IMR-90 (cell line): ENCODE measurements at regions not wholly inside any gene's neighbourhood (a gene's known extent, or its start where the extent isn't known, plus 50 kb on each side); places are given as distances from the start of the nearest gene placed in this dataset.

ENCODE experiments used
- ATAC-seq: fragments of 200-7000 bp; cut with Tn5 transposase; 2 replicates; pipeline ENCODE4 v1.9.1; 2020; ENCODE audit warnings: low read depth, mild to moderate bottlenecking, moderate library complexity
- BruUV-seq: library from RNA; stranded (reverse); fragments of 400-500 nt; replicated peaks from 2 replicates; lab custom pipeline; 2021; lab: Mats Ljungman, UMichigan
- CTCF ChIA-PET: fragments of 300-600 bp; formaldehyde crosslinking; extraction: SDS; loops from one replicate; lab custom pipeline; 2021; ENCODE audit warnings: antibody characterized with exemption; lab: Yijun Ruan, JAX
- POLR2A ChIA-PET: fragments of 300-600 bp; sonication (Branson Sonifier 250); formaldehyde crosslinking; loops from one replicate; lab custom pipeline; 2022; ENCODE audit warnings: antibody characterized with exemption; ENCODE audit not compliant: unreplicated experiment; lab: Charles Lee
- DNase-seq: peaks from one replicate; pipeline ENCODE4 v3.0.0; 2013
- H2AFZ ChIP-seq: replicated peaks from 2 replicates; pipeline ENCODE3; 2013; ENCODE audit warnings: low read length, mild to moderate bottlenecking; ENCODE audit not compliant: poor library complexity
- H2AK5ac ChIP-seq: 2 replicates; pipeline ENCODE4 v1.6.1; 2013; ENCODE audit warnings: low read depth, low read length, inconsistent platforms
- H2AK9ac ChIP-seq: replicated peaks from 2 replicates; pipeline ENCODE3; 2013; ENCODE audit warnings: mild to moderate bottlenecking, low read depth, low read length, moderate library complexity; ENCODE audit not compliant: poor library complexity
- H2BK120ac ChIP-seq: 2 replicates; pipeline ENCODE4 v1.6.1; 2013; ENCODE audit warnings: low read depth, low read length, inconsistent platforms
- H2BK15ac ChIP-seq: 3 replicates; pipeline ENCODE4 v1.6.1; 2013; ENCODE audit warnings: low read depth, low read length, inconsistent platforms
- H2BK20ac ChIP-seq: 2 replicates; pipeline ENCODE4 v1.6.1; 2013; ENCODE audit warnings: low read depth, mild to moderate bottlenecking, inconsistent platforms, low read length, moderate library complexity
- H2BK5ac ChIP-seq: 2 replicates; pipeline ENCODE4 v1.6.1; 2013; ENCODE audit warnings: mild to moderate bottlenecking, low read depth, low read length, inconsistent platforms; ENCODE audit not compliant: poor library complexity, severe bottlenecking
- H3K14ac ChIP-seq: replicated peaks from 2 replicates; pipeline ENCODE4 v1.6.1; 2013; ENCODE audit warnings: low read depth, low read length, inconsistent platforms
- H3K18ac ChIP-seq: 2 replicates; pipeline ENCODE4 v1.6.1; 2013; ENCODE audit warnings: low read depth, low read length, control low read depth
- H3K23ac ChIP-seq: 2 replicates; pipeline ENCODE4 v1.6.1; 2013; ENCODE audit warnings: low read depth, low read length, inconsistent platforms
- H3K27ac ChIP-seq: 2 replicates; pipeline ENCODE4 v1.5.1; 2013; ENCODE audit warnings: mild to moderate bottlenecking, control low read depth, low read length; ENCODE audit not compliant: insufficient read depth
- H3K27me3 ChIP-seq: 2 replicates; pipeline ENCODE4 v1.6.1; 2013; ENCODE audit warnings: low read length; ENCODE audit not compliant: control insufficient read depth, insufficient read depth
- H3K36me3 ChIP-seq: 2 replicates; pipeline ENCODE4 v1.6.1; 2013; ENCODE audit warnings: low read length, mixed read lengths; ENCODE audit not compliant: control insufficient read depth, insufficient read depth
- H3K4ac ChIP-seq: 2 replicates; pipeline ENCODE4 v1.6.1; 2013; ENCODE audit warnings: low read depth, low read length, inconsistent platforms
- H3K4me1 ChIP-seq: 2 replicates; pipeline ENCODE4 v1.6.1; 2013; ENCODE audit warnings: low read length, mixed read lengths; ENCODE audit not compliant: control insufficient read depth, insufficient read depth
- H3K4me2 ChIP-seq: 2 replicates; pipeline ENCODE4 v1.6.1; 2013; ENCODE audit warnings: low read depth, mild to moderate bottlenecking, control low read depth, low read length, moderate library complexity
- H3K4me3 ChIP-seq: 2 replicates; pipeline ENCODE4 v1.5.1; 2013; ENCODE audit warnings: low read depth, mild to moderate bottlenecking, control low read depth, low read length, moderate library complexity; ENCODE audit not compliant: insufficient read depth
- H3K56ac ChIP-seq: 2 replicates; pipeline ENCODE4 v1.6.1; 2013; ENCODE audit warnings: low read length, inconsistent platforms; ENCODE audit not compliant: insufficient read depth; ENCODE audit errors: extremely low read depth
- H3K79me1 ChIP-seq, 2 experiments: 2 replicates each; pipeline ENCODE4 v1.6.1; 2013; ENCODE audit warnings: low read length in 2 of 2, inconsistent platforms in 1 of 2, low read depth in 1 of 2
- H3K9ac ChIP-seq: 2 replicates; pipeline ENCODE4 v1.6.1; 2013; ENCODE audit warnings: low read depth, low read length, control low read depth
- H3K9me1 ChIP-seq: 2 replicates; pipeline ENCODE4 v1.6.1; 2013; ENCODE audit warnings: low read length, inconsistent platforms; ENCODE audit not compliant: insufficient read depth
- H3K9me3 ChIP-seq: 2 replicates; pipeline ENCODE4 v1.6.1; 2013; ENCODE audit warnings: low read length; ENCODE audit not compliant: control insufficient read depth, insufficient read depth
- H4K20me1 ChIP-seq: 2 replicates; pipeline ENCODE4 v1.6.1; 2013; ENCODE audit warnings: low read length, inconsistent platforms; ENCODE audit not compliant: insufficient read depth
- H4K5ac ChIP-seq: 2 replicates; pipeline ENCODE4 v1.6.1; 2013; ENCODE audit warnings: mild to moderate bottlenecking, low read depth, low read length, control low read depth
- H4K8ac ChIP-seq, 2 experiments: 2 replicates each; pipeline ENCODE4 v1.6.1; 2013; ENCODE audit warnings: low read depth in 2 of 2, low read length in 2 of 2, control low read depth in 1 of 2, inconsistent platforms in 1 of 2
- H4K91ac ChIP-seq: 2 replicates; pipeline ENCODE4 v1.6.1; 2013; ENCODE audit warnings: low read depth, low read length, inconsistent platforms; ENCODE audit not compliant: insufficient read depth
- CEBPB ChIP-seq: IDR thresholded peaks from 2 replicates; pipeline ENCODE4 v1.6.1; 2012; ENCODE audit warnings: low read depth, low read length, improper control_type of control experiment
- CHD1 ChIP-seq: IDR thresholded peaks from 2 replicates; pipeline ENCODE4 v1.6.1; 2012; ENCODE audit warnings: low read depth, low read length, improper control_type of control experiment
- CTCF ChIP-seq: conservative IDR thresholded peaks from 2 replicates; pipeline ENCODE4 v1.5.1; 2012; ENCODE audit warnings: mild to moderate bottlenecking, low read depth, low read length, improper control_type of control experiment
- FOS ChIP-seq: fragments of 150-350 bp; IDR thresholded peaks from 2 replicates; pipeline ENCODE4 v1.6.1; 2016; ENCODE audit warnings: low read depth, low read length
- MAFK ChIP-seq: IDR thresholded peaks from 2 replicates; pipeline ENCODE4 v1.6.1; 2012; ENCODE audit warnings: low read depth, low read length, improper control_type of control experiment
- MXI1 ChIP-seq: IDR thresholded peaks from 2 replicates; pipeline ENCODE4 v1.6.1; 2012; ENCODE audit warnings: low read depth, mild to moderate bottlenecking, low read length, moderate library complexity, borderline replicate concordance
- POLR2A ChIP-seq: IDR thresholded peaks from 2 replicates; pipeline ENCODE4 v1.6.1; 2012; ENCODE audit warnings: mild to moderate bottlenecking, low read depth, low read length
- RAD21 ChIP-seq: IDR thresholded peaks from 2 replicates; pipeline ENCODE4 v1.6.1; 2012; ENCODE audit warnings: low read length, improper control_type of control experiment
- RCOR1 ChIP-seq: IDR thresholded peaks from 2 replicates; pipeline ENCODE4 v1.6.1; 2012; ENCODE audit warnings: mild to moderate bottlenecking, low read length, improper control_type of control experiment; ENCODE audit not compliant: insufficient replicate concordance
- RFX5 ChIP-seq: IDR thresholded peaks from 2 replicates; pipeline ENCODE4 v1.8.0; 2012; ENCODE audit warnings: low read depth, mild to moderate bottlenecking, low read length, moderate library complexity
- SMC3 ChIP-seq: fragments of 150-350 bp; IDR thresholded peaks from 2 replicates; pipeline ENCODE4 v1.6.1; 2016; ENCODE audit warnings: low read depth, mild to moderate bottlenecking, antibody characterized with exemption, low read length, moderate library complexity
- USF2 ChIP-seq: fragments of 150-350 bp; IDR thresholded peaks from 2 replicates; pipeline ENCODE4 v1.6.1; 2017; ENCODE audit warnings: mild to moderate bottlenecking, antibody characterized with exemption, low read length, low read depth
- WGBS, 2 experiments: methylation state at CpG; one replicate each; pipeline versions ENCODE4 v1.1.5 to v1.1.7; 2013; ENCODE audit warnings: missing lambda C conversion rate in 2 of 2; ENCODE audit not compliant: insufficient read length in 1 of 2; ENCODE audit errors: extremely low coverage in 2 of 2; 5-methylcytosine and 5-hydroxymethylcytosine counted together
- dilution Hi-C: fragments of 300-500 bp; cut with HindIII; formaldehyde crosslinking; loops from one replicate; pipeline ENCODE4 v1.14.3; 2018; ENCODE audit warnings: low sequenced_read_pairs; ENCODE audit not compliant: unreplicated experiment
- in situ Hi-C: fragments of 300-500 bp; cut with MboI; formaldehyde crosslinking; loops from 3 replicates; pipeline ENCODE4 v1.14.3; 2019; ENCODE audit warnings: low sequenced_read_pairs, inconsistent platforms, mixed read lengths
- intact Hi-C: fragments of 100-400 bp; cut with micrococcal nuclease; formaldehyde crosslinking; loops from 2 replicates; pipeline ENCODE4 v1.10.0; 2022

GRCh38 chr3:22734207-22734606 is 468.9 kb upstream of the UBE2E2 start:
- BruUV-seq = no TSS peak
- no peak overlapping the region for H3K18ac ChIP-seq
- no peak for ATAC-seq

More at GRCh38 chr3:22734207-22734606, 468.9 kb upstream of the UBE2E2 start:
- no peaks in the 10 kb centered on the region for H3K36me3 ChIP-seq
- no peak overlapping the region for H3K23ac ChIP-seq
- no peak overlapping the region for H2AK9ac ChIP-seq
- no peak overlapping the region for H3K4me3 ChIP-seq
- no peak overlapping the region for H4K5ac ChIP-seq
- no peak overlapping the region for H4K8ac ChIP-seq
- no peaks in the 10 kb centered on the region for H3K27me3 ChIP-seq
- no peak overlapping the region for H2BK20ac ChIP-seq
- in situ Hi-C loops (no loop called here), intact Hi-C loops (no loop called here), dilution Hi-C loops (no loop called here)
- no peak overlapping the region for H3K9ac ChIP-seq
- no peak overlapping the region for H3K56ac ChIP-seq
- H2AFZ ChIP-seq = no peak overlapping the region
- WGBS, 2 experiments = no CpG with 5 or more reads among the region's 1 CpG
- H2BK5ac ChIP-seq = no peak overlapping the region
- no peak overlapping the region for H4K91ac ChIP-seq
- H3K9me1 ChIP-seq = no peaks in the 10 kb centered on the region
- no peaks in the 10 kb centered on the region for H4K20me1 ChIP-seq
- no peak overlapping the region for H3K4me2 ChIP-seq
- no peak overlapping the region for H2AK5ac ChIP-seq
- H3K9me3 ChIP-seq = 0 out of 2 replicates have a peak, but pooled peaks cover 6% of the 10 kb centered on the region
- ChIA-PET POLR2A (no interaction called here), CTCF (no interaction called here)
- no peaks in the 10 kb centered on the region for H3K79me1 ChIP-seq
- DNase-seq = no peak
- no peak overlapping the region for H3K4ac ChIP-seq
- TF ChIP-seq CTCF (no peak), MXI1 (no peak), RCOR1 (no peak), RFX5 (no peak), SMC3 (no peak), USF2 (no peak), FOS (no peak), CEBPB (no peak), MAFK (no peak), POLR2A (no peak), RAD21 (no peak), CHD1 (no peak)
- no peak overlapping the region for H2BK120ac ChIP-seq
- H3K4me1 ChIP-seq = no peaks in the 10 kb centered on the region
- H2BK15ac ChIP-seq = no peak overlapping the region
- no peak overlapping the region for H3K27ac ChIP-seq
- H3K14ac ChIP-seq = no peak overlapping the region
